GM13977 (cell line): ENCODE measurements at regions not wholly inside any gene's neighbourhood (a gene's known extent, or its start where the extent isn't known, plus 50 kb on each side); places are given as distances from the start of the nearest gene placed in this dataset.

Source experiments
- DNase-seq: peaks from one replicate; pipeline ENCODE4 v3.0.0; 2012; ENCODE audit warnings: low spot score
- CTCF ChIP-seq: IDR thresholded peaks from 2 replicates; pipeline ENCODE4 v1.5.1; 2012; ENCODE audit warnings: mild to moderate bottlenecking, control low read depth; ENCODE audit not compliant: insufficient read depth; ENCODE audit errors: extremely low read depth, missing control alignments
- in situ Hi-C: fragments of 300-500 bp; cut with MboI; formaldehyde crosslinking; loops from one replicate; pipeline ENCODE4 v1.12.0; 2022; ENCODE audit warnings: low sequenced_read_pairs, low pct_unique_long_range_greater_than_20kb, mixed read lengths, inconsistent platforms; ENCODE audit not compliant: unreplicated experiment

- peak; percentile 88 for DNase-seq
- in situ Hi-C loops: loop anchor here (5.0 kb wide), 1 partner anchor 34 kb away; a partner anchor contains a TSS
- no peak for TF ChIP-seq CTCF
Observed at GRCh38 chr6:27838058-27838944, 73.9 kb downstream of the OR2B2 start.

DNA sequence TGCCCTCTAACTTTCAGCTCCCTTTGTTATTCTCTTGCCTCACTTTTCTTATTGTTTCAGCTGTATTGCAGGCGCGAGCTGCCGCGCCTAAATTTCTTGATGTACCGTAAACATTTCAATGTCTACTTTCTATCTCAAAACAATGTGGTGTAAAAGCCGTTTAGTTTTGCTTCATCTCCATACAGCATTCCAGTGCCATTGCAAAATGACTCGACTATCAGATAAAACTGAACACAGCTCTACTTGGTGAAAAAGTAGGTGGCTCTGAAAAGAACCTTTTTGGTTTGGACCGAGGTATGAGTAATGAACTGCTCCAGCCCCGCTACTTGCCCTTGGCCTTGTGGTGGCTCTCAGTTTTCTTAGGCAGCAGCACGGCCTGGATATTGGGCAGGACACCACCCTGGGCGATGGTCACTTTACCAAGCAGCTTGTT lies 74.6 kb downstream of the OR2B2 start:
- no peak for DNase-seq
- no peak for TF ChIP-seq CTCF
- in situ Hi-C loops: loop anchor here (5.0 kb wide), 1 partner anchor 35 kb away; a partner anchor contains a TSS

DNA sequence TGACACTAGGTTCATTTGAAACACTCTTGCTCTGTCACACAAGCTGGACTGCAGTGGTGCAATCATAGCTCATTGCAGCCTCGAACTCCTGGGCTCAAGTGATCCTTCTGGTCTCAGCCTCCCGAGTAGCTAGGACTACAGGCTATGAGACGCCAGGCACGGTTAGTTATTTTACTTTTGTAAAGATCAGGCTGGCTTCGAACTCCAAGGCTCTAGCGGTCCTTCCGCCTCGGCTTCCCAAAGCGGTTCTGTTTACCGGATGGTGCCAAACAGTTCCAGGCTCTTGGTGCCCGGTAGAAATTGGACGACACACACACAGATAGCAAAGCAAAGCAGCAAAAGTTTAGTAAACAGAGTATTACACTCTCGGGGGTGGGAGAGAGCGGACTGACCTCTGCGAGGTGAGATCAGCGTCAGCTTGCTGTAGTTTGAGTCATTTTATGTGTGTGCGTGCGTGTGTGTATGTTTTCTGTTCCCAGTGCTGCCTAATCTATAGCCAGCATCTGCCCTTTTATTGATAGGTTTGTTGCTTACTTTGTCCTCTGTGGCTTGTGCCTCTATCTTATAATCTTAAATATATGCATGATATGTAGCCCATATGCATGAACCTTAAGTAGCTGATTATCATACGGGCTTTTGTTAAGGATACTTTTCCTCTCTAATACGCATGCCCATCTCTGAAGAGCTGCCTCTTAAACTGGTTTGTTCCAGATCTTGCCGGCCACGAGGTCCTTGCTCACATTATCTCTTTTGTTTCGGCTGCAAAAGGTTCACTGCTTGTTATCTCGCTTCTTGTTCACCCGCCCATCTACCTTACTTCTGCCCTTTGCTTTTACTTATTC lies 75.2 kb downstream of the OR2B2 start:
- no peak for TF ChIP-seq CTCF
- in situ Hi-C loops: loop anchor here (5.0 kb wide), 1 partner anchor 35 kb away; a partner anchor contains a TSS
- DNase-seq: peak; percentile 49

- no peak for TF ChIP-seq CTCF
- in situ Hi-C loops: loop anchor here (5.0 kb wide), 1 partner anchor 36 kb away; a partner anchor contains a TSS
- no peak for DNase-seq
Observed at GRCh38 chr6:27836141-27836782, 75.9 kb downstream of the OR2B2 start.

DNA sequence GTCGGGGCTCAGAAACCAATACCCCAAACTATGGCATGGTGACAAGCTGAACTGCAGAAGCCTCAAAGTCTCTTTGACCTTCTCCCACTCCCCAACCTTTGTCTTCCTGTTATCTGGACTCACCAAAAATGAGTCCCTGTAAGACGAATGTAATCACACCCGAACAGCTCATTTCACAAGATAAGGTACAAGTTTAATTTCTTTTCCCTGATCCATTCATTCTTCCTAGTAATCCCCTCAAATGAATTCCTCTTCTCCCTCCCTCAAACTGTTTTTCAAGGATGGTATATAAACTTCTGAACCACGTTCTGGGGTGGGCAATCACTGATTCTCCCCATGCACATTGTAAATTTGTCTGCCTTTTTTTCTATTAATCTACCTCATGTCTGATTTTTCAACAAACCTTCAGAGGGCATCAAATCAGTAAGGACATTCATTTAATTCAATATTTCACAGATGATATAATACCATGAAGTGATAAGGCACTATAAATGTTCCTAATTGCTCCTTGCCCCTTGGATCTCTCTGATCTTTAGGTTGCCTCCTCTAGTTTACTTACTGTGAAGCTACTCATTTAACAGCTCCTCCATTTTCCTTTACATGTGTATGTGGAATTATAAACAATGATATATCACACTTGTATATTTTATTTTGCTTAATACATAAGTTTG lies 77.2 kb downstream of the OR2B2 start:
- no peak for DNase-seq
- no peak for TF ChIP-seq CTCF
- in situ Hi-C loops: loop anchor here (5.0 kb wide), 1 partner anchor 37 kb away; a partner anchor contains a TSS
